ENCODE measurements at regions not wholly inside any gene's neighbourhood (a gene's known extent, or its start where the extent isn't known, plus 50 kb on each side); places are given as distances from the start of the nearest gene placed in this dataset.

DNA sequence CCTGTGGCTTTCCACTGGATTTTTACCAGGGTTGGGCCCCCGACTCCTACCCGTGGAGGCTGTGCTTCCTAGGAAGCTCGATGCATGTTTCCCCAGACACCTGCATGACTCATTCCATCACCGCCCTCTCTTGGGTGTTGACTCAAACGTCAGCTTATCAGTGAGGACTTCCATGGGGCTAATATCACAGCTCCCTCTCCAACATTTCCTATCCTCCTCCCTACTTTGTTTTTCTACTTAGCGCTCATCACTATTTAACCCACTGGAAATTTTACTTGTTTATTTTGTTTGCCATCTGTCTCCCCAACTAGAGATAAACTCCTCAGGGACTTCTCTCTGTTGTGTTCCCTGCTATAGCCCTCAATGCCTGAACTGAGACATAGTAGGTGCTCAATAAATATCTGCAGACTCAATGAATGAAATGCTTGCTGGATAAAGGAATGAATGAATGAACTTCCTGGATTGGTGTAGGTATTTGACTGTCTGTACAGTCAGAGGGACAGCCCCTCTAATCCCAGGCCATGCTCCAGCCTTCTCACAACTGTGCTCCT lies 55.9 kb upstream of the EPCAM start (continued):
- TF ChIP-seq CSDC2 (CRISPR knock-in tag; IDR thresholded peaks at IDR 0.05) = no peak
- no peak for TF ChIP-seq RARB (CRISPR knock-in tag; IDR thresholded peaks at IDR 0.05)
- TF ChIP-seq, protein P1, sequence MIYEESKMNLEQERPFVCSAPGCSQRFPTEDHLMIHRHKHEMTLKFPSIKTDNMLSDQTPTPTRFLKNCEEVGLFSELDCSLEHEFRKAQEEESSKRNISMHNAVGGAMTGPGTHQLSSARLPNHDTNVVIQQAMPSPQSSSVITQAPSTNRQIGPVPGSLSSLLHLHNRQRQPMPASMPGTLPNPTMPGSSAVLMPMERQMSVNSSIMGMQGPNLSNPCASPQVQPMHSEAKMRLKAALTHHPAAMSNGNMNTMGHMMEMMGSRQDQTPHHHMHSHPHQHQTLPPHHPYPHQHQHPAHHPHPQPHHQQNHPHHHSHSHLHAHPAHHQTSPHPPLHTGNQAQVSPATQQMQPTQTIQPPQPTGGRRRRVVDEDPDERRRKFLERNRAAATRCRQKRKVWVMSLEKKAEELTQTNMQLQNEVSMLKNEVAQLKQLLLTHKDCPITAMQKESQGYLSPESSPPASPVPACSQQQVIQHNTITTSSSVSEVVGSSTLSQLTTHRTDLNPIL (CRISPR knock-in tag; IDR thresholded peaks at IDR 0.05; ENCODE audit: low read depth) = no peak
- TF ChIP-seq PPARA (CRISPR knock-in tag; IDR thresholded peaks at IDR 0.05; ENCODE audit: borderline replicate concordance) = no peak
- TF ChIP-seq TOX (CRISPR knock-in tag; IDR thresholded peaks at IDR 0.05; ENCODE audit: borderline replicate concordance) = no peak
- TF ChIP-seq ISL1 (CRISPR knock-in tag; IDR thresholded peaks at IDR 0.05) = no peak
- TF ChIP-seq ZNF565 (CRISPR knock-in tag; conservative IDR thresholded peaks at IDR 0.05; ENCODE audit: low read depth) = no peak
- TF ChIP-seq, protein P2, sequence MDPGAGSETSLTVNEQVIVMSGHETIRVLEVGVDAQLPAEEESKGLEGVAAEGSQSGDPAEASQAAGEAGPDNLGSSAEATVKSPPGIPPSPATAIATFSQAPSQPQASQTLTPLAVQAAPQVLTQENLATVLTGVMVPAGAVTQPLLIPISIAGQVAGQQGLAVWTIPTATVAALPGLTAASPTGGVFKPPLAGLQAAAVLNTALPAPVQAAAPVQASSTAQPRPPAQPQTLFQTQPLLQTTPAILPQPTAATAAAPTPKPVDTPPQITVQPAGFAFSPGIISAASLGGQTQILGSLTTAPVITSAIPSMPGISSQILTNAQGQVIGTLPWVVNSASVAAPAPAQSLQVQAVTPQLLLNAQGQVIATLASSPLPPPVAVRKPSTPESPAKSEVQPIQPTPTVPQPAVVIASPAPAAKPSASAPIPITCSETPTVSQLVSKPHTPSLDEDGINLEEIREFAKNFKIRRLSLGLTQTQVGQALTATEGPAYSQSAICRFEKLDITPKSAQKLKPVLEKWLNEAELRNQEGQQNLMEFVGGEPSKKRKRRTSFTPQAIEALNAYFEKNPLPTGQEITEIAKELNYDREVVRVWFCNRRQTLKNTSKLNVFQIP (CRISPR knock-in tag; IDR thresholded peaks at IDR 0.05; ENCODE audit: borderline replicate concordance, low read depth) = no peak

DNA sequence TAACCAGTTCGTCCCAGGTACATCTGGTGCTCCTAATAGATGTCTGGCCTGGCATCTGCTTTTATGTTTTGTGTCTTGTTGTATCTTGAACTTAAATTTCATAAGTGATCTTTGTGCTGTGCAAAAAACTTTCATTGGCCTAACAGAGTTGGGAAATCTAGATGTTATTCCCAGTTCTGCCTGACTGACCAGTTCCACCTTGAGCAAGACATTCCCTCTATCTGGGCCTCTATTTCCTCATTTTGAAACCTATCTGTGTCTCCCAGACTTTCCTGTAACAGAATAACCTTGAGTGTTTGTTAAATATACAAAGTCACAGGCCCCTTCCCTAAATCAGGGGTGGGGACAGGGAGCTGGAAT lies 56.6 kb upstream of the EPCAM start:
- TF ChIP-seq ZFP3 (CRISPR knock-in tag; IDR thresholded peaks at IDR 0.05) (no peak), TSHZ2 (CRISPR knock-in tag; IDR thresholded peaks at IDR 0.05) (no peak), OSR1 (CRISPR knock-in tag; IDR thresholded peaks at IDR 0.05) (no peak)
- no peak for ATAC-seq

DNA sequence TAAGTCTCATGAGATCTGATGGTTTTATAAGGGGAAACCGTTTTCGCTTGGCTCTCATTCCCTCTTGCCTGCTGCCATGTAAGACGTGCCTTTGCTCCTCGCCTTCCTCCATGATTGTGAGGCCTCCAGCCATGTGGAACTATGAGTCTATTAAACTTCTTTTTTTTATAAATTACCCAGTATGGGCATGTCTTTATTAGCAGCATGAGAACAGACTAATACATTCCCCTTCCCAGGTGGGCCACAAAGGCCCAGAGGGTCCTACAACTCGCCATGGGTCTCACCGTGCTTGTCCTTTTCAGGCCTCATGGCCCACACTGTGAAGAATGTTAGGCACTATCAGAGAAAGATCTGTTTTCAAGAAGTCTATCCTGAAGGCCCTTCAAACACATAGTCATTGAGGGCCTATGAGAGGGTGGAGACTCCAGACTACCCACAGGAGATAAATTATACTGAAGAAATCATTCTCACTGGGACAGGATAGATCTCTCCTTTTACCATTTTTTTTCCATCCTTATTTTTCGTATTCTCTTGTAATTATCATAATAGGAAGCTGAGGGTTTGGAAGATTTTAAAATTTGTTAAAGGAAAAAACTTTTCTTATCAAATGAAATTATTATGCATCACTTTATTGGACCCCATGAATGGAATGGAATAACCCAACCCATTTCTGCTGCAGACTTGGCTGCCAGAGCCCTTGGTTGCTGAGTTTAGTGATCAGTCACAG lies 57.2 kb upstream of the EPCAM start:
- TF ChIP-seq GLIS3 (CRISPR knock-in tag; IDR thresholded peaks at IDR 0.05) = no peak
- TF ChIP-seq, protein P2 (CRISPR knock-in tag; IDR thresholded peaks at IDR 0.05; ENCODE audit: borderline replicate concordance, low read depth) = no peak
- TF ChIP-seq ZNF8 (CRISPR knock-in tag; IDR thresholded peaks at IDR 0.05) = no peak
- no peak for ATAC-seq

GRCh38 chr2:47310801-47311560 lies 58.1 kb upstream of the EPCAM start:
- peak; percentile 76 for ATAC-seq
- TF ChIP-seq, protein P2 (CRISPR knock-in tag; IDR thresholded peaks at IDR 0.05; ENCODE audit: borderline replicate concordance, low read depth) = no peak
- TF ChIP-seq CSRNP3 (CRISPR knock-in tag; IDR thresholded peaks at IDR 0.05) (no peak), TSHZ2 (CRISPR knock-in tag; IDR thresholded peaks at IDR 0.05) (peak; percentile 76), CSDC2 (CRISPR knock-in tag; IDR thresholded peaks at IDR 0.05) (no peak), PPARA (CRISPR knock-in tag; IDR thresholded peaks at IDR 0.05; ENCODE audit: borderline replicate concordance) (no peak), ZNF70 (CRISPR knock-in tag; IDR thresholded peaks at IDR 0.05) (peak; percentile 55; the same call in 1 of the 2 replicates), ISL1 (CRISPR knock-in tag; IDR thresholded peaks at IDR 0.05) (0 out of 2 replicates have a peak, but pooled peaks have one; percentile 40), TCF4 (CRISPR knock-in tag; IDR thresholded peaks at IDR 0.05; ENCODE audit: borderline replicate concordance) (peak; percentile 47; the same call in 1 of the 2 replicates), TOX (CRISPR knock-in tag; IDR thresholded peaks at IDR 0.05; ENCODE audit: borderline replicate concordance) (no peak), SNAI2 (CRISPR knock-in tag; IDR thresholded peaks at IDR 0.05) (peak; percentile 61; the same call in 1 of the 2 replicates)
